OCI-LY3 (cell line): ENCODE measurements at regions not wholly inside any gene's neighbourhood (a gene's known extent, or its start where the extent isn't known, plus 50 kb on each side); places are given as distances from the start of the nearest gene placed in this dataset.

Experiments used
- H2AFZ ChIP-seq: fragments of 200-600, 300-600 bp; shearing (Covaris generic); 2 replicates; pipeline ENCODE4 v1.6.0; 2014; ENCODE audit warnings: antibody characterized with exemption, low read depth, low read length
- H3K27ac ChIP-seq: fragments of 200-600, 300-600 bp; sonication (generic); 2 replicates; pipeline ENCODE4 v1.5.1; 2014; ENCODE audit warnings: mild to moderate bottlenecking, low read length, moderate library complexity, mixed read lengths
- H3K27me3 ChIP-seq: fragments of 200-600, 300-600 bp; sonication (generic); 2 replicates; pipeline ENCODE4 v1.6.1; 2014; ENCODE audit warnings: low read depth, low read length, mixed read lengths
- H3K36me3 ChIP-seq: fragments of 200-600, 300-600 bp; sonication (generic); replicated peaks from 2 replicates; pipeline ENCODE3; 2014; ENCODE audit warnings: low read depth, low read length, mixed read lengths
- H3K4me1 ChIP-seq: fragments of 300-600, 200-600 bp; sonication (generic); 2 replicates; pipeline ENCODE4 v1.6.1; 2014; ENCODE audit warnings: low read length, mixed read lengths
- H3K4me2 ChIP-seq: fragments of 200-600, 300-600 bp; sonication (generic); 2 replicates; pipeline ENCODE4 v1.6.1; 2014; ENCODE audit warnings: low read length, mixed read lengths
- H3K4me3 ChIP-seq: fragments of 300-600, 200-600 bp; sonication (generic); 2 replicates; pipeline ENCODE4 v1.5.1; 2014; ENCODE audit warnings: antibody characterized with exemption, mild to moderate bottlenecking, low read length, moderate library complexity
- H3K79me2 ChIP-seq: fragments of 300-600, 200-600 bp; shearing (Covaris generic); 2 replicates; pipeline ENCODE4 v1.6.1; 2014; ENCODE audit warnings: mild to moderate bottlenecking, low read length, mixed read lengths
- H3K9ac ChIP-seq: fragments of 300-600, 200-600 bp; shearing (Covaris generic); 2 replicates; pipeline ENCODE4 v1.6.0; 2014; ENCODE audit warnings: mild to moderate bottlenecking, low read length, moderate library complexity
- H3K9me3 ChIP-seq: fragments of 200-600, 300-600 bp; shearing (Covaris generic); 2 replicates; pipeline ENCODE4 v1.6.1; 2014; ENCODE audit warnings: low read length, mixed read lengths; ENCODE audit not compliant: insufficient read depth
- H4K20me1 ChIP-seq: fragments of 200-600, 300-600 bp; sonication (generic); 2 replicates; pipeline ENCODE4 v1.6.1; 2016; ENCODE audit warnings: low read length, mixed read lengths; ENCODE audit not compliant: insufficient read depth
- EZH2phosphoT487 ChIP-seq: fragments of 200-600 bp; shearing (Covaris generic); IDR thresholded peaks from 2 replicates; pipeline ENCODE4 v1.6.1; 2018; ENCODE audit warnings: antibody characterized with exemption, mixed run types, low read depth
- TF ChIP-seq, protein P1 (sequence below): fragments of 200-600, 300-600 bp; sonication (generic); IDR thresholded peaks from 2 replicates; pipeline ENCODE4 v1.5.1; 2014; ENCODE audit warnings: antibody characterized with exemption, low read length, low read depth

DNA sequence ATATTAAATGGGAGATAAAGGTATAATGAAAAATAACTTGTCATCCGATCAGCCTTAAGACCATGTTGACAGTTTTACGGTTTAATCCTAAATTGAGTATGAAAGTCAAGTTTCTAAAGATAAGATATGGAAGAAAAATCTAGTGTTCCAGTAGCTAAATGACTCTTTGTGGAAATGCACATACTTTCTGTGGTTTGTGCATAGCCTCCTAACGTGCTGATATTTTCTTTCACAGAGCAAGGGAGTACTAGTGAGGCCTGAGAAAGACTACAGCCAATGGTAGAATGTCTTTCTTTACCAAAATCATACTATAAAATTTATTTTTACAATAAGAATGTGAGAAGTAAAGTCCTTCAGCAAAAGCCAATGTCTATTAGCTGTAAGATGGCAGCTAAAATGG is 430.6 kb upstream of the RGMA start:
- no peak overlapping the region for H2AFZ ChIP-seq
- H3K9me3 ChIP-seq: no peaks in the 10 kb centered on the region
- no peak overlapping the region for H3K9ac ChIP-seq
- H3K36me3 ChIP-seq: no peaks in the 10 kb centered on the region
- H3K4me1 ChIP-seq: no peaks in the 10 kb centered on the region
- H3K27me3 ChIP-seq: peaks cover 3% of the 10 kb centered on the region; the same call in 1 of the 2 replicates
- H3K79me2 ChIP-seq: no peaks in the 10 kb centered on the region
- H3K4me2 ChIP-seq: no peak overlapping the region
- no peaks in the 10 kb centered on the region for H4K20me1 ChIP-seq
- H3K4me3 ChIP-seq: no peak overlapping the region
- no peak for TF ChIP-seq EZH2phosphoT487
- TF ChIP-seq, protein P1, sequence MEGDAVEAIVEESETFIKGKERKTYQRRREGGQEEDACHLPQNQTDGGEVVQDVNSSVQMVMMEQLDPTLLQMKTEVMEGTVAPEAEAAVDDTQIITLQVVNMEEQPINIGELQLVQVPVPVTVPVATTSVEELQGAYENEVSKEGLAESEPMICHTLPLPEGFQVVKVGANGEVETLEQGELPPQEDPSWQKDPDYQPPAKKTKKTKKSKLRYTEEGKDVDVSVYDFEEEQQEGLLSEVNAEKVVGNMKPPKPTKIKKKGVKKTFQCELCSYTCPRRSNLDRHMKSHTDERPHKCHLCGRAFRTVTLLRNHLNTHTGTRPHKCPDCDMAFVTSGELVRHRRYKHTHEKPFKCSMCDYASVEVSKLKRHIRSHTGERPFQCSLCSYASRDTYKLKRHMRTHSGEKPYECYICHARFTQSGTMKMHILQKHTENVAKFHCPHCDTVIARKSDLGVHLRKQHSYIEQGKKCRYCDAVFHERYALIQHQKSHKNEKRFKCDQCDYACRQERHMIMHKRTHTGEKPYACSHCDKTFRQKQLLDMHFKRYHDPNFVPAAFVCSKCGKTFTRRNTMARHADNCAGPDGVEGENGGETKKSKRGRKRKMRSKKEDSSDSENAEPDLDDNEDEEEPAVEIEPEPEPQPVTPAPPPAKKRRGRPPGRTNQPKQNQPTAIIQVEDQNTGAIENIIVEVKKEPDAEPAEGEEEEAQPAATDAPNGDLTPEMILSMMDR: no peak
- no peak overlapping the region for H3K27ac ChIP-seq

DNA sequence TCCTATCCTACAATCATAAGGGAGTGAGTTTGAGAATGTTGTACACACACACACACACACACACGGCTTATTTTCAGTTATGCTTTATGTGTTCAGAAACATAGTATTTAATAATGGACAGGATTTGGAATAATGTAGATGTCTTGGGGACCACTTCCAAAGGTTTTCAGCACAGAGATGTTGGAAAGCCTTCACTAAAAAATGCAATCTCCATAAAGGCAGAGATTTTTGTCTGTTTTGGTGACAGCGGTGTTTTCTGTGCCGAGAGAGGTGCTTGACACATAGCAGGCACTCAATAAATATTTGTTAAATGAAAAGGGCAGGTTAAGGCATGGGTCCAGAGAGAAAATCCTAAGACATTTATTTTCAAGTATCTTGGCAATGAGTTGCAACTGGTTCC is 428.2 kb upstream of the RGMA start:
- Histone ChIP-seq H3K36me3 (no peaks in the 10 kb centered on the region), H3K27me3 (peaks cover 3% of the 10 kb centered on the region; the same call in 1 of the 2 replicates), H4K20me1 (no peaks in the 10 kb centered on the region), H3K4me2 (no peak overlapping the region), H3K4me1 (no peaks in the 10 kb centered on the region), H2AFZ (no peak overlapping the region), H3K9me3 (no peaks in the 10 kb centered on the region), H3K27ac (no peak overlapping the region), H3K79me2 (no peaks in the 10 kb centered on the region), H3K4me3 (no peak overlapping the region), H3K9ac (no peak overlapping the region)
- TF ChIP-seq, protein P1: no peak
- no peak for TF ChIP-seq EZH2phosphoT487

DNA sequence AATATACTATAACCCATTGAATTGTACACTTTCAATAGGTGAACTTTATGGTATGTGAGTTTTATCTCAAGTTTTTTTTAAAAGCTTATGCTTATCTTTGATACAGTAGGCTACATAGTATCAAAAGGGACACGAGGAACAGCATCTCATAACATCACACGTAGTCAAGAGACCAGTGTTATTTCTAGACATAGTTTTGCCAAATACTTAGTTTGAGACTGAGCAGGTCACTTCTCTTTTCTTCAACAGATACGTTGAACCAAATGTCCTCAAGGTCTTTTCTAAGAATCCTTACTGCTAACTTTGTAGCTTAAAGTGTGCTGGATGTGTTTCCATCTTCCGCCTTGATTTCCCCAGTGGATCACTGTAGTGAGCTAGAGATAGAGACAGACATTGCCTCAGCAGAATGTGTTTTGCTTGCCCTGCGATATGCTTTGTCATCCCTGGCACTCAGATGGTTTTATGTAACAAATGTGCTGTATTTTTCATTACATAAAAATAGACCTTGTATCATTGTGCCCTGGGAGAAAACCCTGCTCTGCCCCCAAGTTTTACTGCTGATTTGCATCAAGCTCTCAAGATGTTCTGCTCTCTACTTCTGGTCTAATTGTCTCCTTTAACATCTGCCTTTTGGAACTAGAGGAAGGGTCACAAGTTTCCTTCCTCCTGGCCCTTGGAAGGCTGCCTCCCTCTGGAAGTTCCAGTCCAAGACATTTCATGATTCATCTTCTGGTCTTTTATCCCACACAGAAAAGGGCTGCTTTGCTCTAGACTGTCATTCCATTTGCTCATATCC is 426.4 kb upstream of the RGMA start:
- Histone ChIP-seq H3K36me3 (no peaks in the 10 kb centered on the region), H3K4me1 (no peaks in the 10 kb centered on the region), H3K9me3 (no peaks in the 10 kb centered on the region), H3K9ac (no peak overlapping the region), H3K4me2 (no peak overlapping the region), H3K27me3 (peaks cover 3% of the 10 kb centered on the region; the same call in 1 of the 2 replicates), H3K79me2 (no peaks in the 10 kb centered on the region), H3K27ac (no peak overlapping the region), H3K4me3 (no peak overlapping the region), H2AFZ (no peak overlapping the region), H4K20me1 (no peaks in the 10 kb centered on the region)
- no peak for TF ChIP-seq EZH2phosphoT487
- TF ChIP-seq, protein P1: no peak

DNA sequence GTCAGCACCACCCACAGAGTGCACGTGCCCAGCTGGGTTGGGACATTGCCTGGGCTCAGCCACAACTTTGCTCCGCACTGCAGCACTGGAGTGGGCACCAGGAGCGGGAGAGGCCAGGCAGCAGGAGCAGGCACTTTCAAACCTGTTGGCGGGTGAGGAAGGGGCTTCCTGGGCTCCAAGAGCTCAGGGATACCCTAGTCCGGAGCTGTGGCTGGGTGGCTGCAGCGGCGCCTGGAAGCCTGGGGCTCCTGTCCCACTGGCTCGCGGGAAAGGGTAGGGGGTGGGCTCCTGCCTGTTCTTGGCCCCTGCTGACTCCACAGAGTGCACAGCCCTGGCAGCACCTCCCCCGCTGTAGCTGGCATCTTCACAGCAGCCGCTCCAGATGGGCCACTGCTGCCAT is 417.6 kb upstream of the RGMA start:
- TF ChIP-seq, protein P1: no peak
- TF ChIP-seq EZH2phosphoT487: no peak
- H3K4me1 ChIP-seq: no peaks in the 10 kb centered on the region
- no peaks in the 10 kb centered on the region for H3K79me2 ChIP-seq
- H3K27ac ChIP-seq: no peak overlapping the region
- no peak overlapping the region for H2AFZ ChIP-seq
- no peak overlapping the region for H3K4me2 ChIP-seq
- no peaks in the 10 kb centered on the region for H3K36me3 ChIP-seq
- H4K20me1 ChIP-seq: no peaks in the 10 kb centered on the region
- no peaks in the 10 kb centered on the region for H3K27me3 ChIP-seq
- H3K9me3 ChIP-seq: no peaks in the 10 kb centered on the region
- no peak overlapping the region for H3K4me3 ChIP-seq
- H3K9ac ChIP-seq: no peak overlapping the region
